ENCODE measurements at regions not wholly inside any gene's neighbourhood (a gene's known extent, or its start where the extent isn't known, plus 50 kb on each side); places are given as distances from the start of the nearest gene placed in this dataset.

GRCh38 chr10:14468023-14468441 is 137.3 kb upstream of the FRMD4A start:
- DNase-seq, result no peak

GRCh38 chr10:14466257-14466656 is 135.5 kb upstream of the FRMD4A start:
- DNase-seq, result no peak

GRCh38 chr10:14460447-14460846 is 129.7 kb upstream of the FRMD4A start:
- no peak for DNase-seq

GRCh38 chr10:14459665-14460064 is 128.9 kb upstream of the FRMD4A start:
- DNase-seq, result no peak

GRCh38 chr10:14456870-14457266 is 126.1 kb upstream of the FRMD4A start:
- DNase-seq, result no peak

- DNase-seq, result peak in 1 of 56 donors; percentile 11
These were observed 125.6 kb upstream of the FRMD4A start for GRCh38 chr10:14456218-14456869.

GRCh38 chr10:14454629-14455028 is 123.9 kb upstream of the FRMD4A start:
- DNase-seq, result no peak

- DNase-seq, result no peak
These were observed 123.5 kb upstream of the FRMD4A start for GRCh38 chr10:14454206-14454605.

- no peak for DNase-seq
These were observed 122.9 kb upstream of the FRMD4A start for GRCh38 chr10:14453593-14453992.

GRCh38 chr10:14451341-14451740 is 120.6 kb upstream of the FRMD4A start:
- DNase-seq, result no peak

GRCh38 chr10:14450041-14450491 is 119.3 kb upstream of the FRMD4A start:
- no peak for DNase-seq

- DNase-seq, result no peak
These were observed 118.6 kb upstream of the FRMD4A start for GRCh38 chr10:14449293-14449815.

GRCh38 chr10:14448197-14448990 is 117.7 kb upstream of the FRMD4A start:
- no peak for DNase-seq

- no peak for DNase-seq
These were observed 116.5 kb upstream of the FRMD4A start for GRCh38 chr10:14447094-14447839.

GRCh38 chr10:14439451-14440259 is 108.9 kb upstream of the FRMD4A start:
- DNase-seq, result no peak

- DNase-seq, result no peak
These were observed 107.9 kb upstream of the FRMD4A start for GRCh38 chr10:14438576-14438975.

GRCh38 chr10:14438057-14438456 is 107.3 kb upstream of the FRMD4A start:
- no peak for DNase-seq

GRCh38 chr10:14435976-14436632 is 105.4 kb upstream of the FRMD4A start:
- DNase-seq, result no peak

- no peak for DNase-seq
These were observed 102.4 kb upstream of the FRMD4A start for GRCh38 chr10:14433147-14433546.

- DNase-seq, result no peak
These were observed 101.1 kb upstream of the FRMD4A start for GRCh38 chr10:14431868-14432267.
